GM12865 (cell line): ENCODE measurements at regions not wholly inside any gene's neighbourhood (a gene's known extent, or its start where the extent isn't known, plus 50 kb on each side); places are given as distances from the start of the nearest gene placed in this dataset.

Experiments used
- DNase-seq: peaks from one replicate; pipeline ENCODE4 v3.0.0; 2010; ENCODE audit warnings: low read depth
- H3K4me3 ChIP-seq: 2 replicates; pipeline ENCODE4 v1.5.1; 2011; ENCODE audit warnings: mild to moderate bottlenecking, low read depth, low read length, control low read depth
- TF ChIP-seq, protein P1 (sequence below): IDR thresholded peaks from 2 replicates; pipeline ENCODE4 v1.5.1; 2011; ENCODE audit warnings: low read length, control low read depth, low read depth, inconsistent platforms; ENCODE audit not compliant: insufficient read depth; ENCODE audit errors: missing control alignments

GRCh38 chr1:232273011-232273410, 356.9 kb downstream of the SIPA1L2 start:
- TF ChIP-seq, protein P1, sequence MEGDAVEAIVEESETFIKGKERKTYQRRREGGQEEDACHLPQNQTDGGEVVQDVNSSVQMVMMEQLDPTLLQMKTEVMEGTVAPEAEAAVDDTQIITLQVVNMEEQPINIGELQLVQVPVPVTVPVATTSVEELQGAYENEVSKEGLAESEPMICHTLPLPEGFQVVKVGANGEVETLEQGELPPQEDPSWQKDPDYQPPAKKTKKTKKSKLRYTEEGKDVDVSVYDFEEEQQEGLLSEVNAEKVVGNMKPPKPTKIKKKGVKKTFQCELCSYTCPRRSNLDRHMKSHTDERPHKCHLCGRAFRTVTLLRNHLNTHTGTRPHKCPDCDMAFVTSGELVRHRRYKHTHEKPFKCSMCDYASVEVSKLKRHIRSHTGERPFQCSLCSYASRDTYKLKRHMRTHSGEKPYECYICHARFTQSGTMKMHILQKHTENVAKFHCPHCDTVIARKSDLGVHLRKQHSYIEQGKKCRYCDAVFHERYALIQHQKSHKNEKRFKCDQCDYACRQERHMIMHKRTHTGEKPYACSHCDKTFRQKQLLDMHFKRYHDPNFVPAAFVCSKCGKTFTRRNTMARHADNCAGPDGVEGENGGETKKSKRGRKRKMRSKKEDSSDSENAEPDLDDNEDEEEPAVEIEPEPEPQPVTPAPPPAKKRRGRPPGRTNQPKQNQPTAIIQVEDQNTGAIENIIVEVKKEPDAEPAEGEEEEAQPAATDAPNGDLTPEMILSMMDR = no peak
- no peak overlapping the region for H3K4me3 ChIP-seq
- no peak for DNase-seq

- no peak for DNase-seq
Observed at GRCh38 chr1:232271991-232272589, 357.8 kb downstream of the SIPA1L2 start.

GRCh38 chr1:232271299-232271698, 358.6 kb downstream of the SIPA1L2 start:
- no peak overlapping the region for H3K4me3 ChIP-seq
- TF ChIP-seq, protein P1 = no peak
- no peak for DNase-seq

More at GRCh38 chr1:232271991-232272589, 357.8 kb downstream of the SIPA1L2 start:
- no peak overlapping the region for H3K4me3 ChIP-seq
- TF ChIP-seq, protein P1 = no peak

DNA sequence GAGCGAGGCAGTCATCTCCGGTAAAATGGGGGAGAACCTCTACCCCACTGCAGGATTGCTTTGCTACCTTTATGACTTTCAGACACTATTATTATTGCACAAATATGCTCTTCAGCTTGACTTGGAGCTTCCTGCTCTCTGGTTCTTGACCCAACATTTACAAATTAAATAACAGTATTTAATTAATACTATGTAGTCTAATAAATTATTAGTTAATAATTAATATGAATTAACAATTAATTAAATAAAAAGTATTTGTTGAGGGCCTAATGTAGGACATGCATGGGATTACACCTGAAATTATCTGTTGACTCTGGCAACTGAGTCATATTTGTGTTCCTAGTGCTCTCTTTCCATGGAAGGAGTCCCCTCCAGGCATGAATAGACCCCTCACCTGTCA, 359.9 kb downstream of the SIPA1L2 start:
- DNase-seq = no peak
- TF ChIP-seq, protein P1 = no peak
- H3K4me3 ChIP-seq = no peak overlapping the region

DNA sequence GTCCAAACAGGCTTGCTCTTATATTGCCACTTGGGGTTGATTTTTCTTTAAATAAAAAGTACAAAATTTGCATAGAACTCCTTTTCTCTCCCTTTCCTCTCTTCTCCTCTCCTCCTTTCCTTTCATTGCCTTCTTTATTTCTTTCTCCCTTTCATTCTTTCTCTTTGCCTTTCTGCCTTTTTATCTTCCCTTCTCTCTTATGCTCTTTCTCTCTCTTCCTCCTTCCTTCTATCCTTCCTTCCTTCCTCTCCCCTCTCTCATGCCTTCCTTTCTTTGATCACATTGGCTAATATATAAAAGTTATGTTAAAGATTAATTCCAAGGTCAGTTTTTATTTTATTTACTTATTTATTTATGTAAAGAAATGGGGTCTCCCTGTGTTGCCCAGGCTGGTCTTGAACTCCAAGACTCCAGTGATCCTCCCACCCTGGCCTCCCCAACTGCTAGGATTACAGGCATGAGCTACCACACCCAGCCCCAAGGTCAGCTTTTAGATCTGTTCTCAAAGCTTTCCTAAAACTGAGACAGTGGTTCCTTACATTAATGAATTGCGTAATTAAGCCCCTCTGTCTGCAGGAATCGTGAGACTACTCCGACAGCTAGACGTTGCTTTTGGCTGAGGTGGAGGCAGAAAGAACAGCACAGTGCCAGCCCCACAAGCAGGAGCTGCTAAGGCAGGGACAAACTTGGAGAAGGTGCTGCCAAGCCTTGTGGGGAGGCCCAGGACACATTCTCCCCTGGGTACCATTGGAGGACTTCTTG, 361.9 kb downstream of the SIPA1L2 start:
- no peak overlapping the region for H3K4me3 ChIP-seq
- TF ChIP-seq, protein P1 = no peak
- DNase-seq = no peak

DNA sequence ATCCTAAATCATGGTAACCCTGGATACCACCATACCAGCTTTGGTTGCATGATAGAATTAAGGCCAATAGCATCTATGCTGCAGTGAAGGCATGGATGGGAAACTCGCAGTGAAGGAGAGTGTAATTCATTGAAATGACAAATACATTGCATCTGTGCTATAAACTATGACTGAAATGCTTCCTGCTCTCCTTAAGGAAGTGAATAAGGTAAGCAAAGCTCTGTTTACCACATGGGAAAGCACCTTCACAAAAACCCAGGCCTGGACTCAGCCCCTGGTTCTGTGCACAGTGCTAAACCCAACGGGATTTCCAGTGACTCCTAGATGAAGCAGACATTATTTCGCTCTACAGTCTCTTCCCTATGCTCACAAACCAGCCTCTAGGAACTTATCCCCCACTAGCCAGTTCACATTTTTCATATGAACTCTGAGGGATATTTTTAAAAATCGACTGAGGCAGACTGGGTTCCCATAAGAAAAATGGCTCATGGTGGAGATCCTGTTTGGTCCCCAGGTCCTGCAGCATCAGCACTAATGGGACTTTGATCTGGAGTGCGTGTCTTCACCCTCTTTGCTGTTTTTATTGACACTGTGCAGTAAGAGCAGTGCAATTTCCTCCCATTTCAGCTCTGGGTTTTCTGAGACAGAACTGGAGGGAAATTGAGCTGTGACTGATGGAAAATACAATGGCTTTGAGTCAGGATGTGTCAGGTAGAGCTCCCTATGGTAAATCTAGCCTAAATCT, 362.7 kb downstream of the SIPA1L2 start:
- TF ChIP-seq, protein P1 = no peak
- no peak overlapping the region for H3K4me3 ChIP-seq
- DNase-seq = no peak
